AG08396 (cell line): ENCODE measurements at regions not wholly inside any gene's neighbourhood (a gene's known extent, or its start where the extent isn't known, plus 50 kb on each side); places are given as distances from the start of the nearest gene placed in this dataset.
"Not testable (repeated sequence)": the region's sequence is repeated elsewhere in the genome, so short reads cannot be mapped to it uniquely, and the experiment has no call there.

Experiments used
- DNase-seq: peaks from one replicate; pipeline ENCODE4 v3.0.0; 2012; ENCODE audit warnings: low spot score, mixed read lengths

GRCh38 chr5:97936231-97936630 lies 753.2 kb upstream of the RIOK2 start:
- DNase-seq: no peak

GRCh38 chr5:97937846-97938245 lies 754.8 kb upstream of the RIOK2 start:
- DNase-seq: no peak

GRCh38 chr5:97943036-97943435 lies 760.0 kb upstream of the RIOK2 start:
- no peak for DNase-seq

GRCh38 chr5:97951139-97951538 lies 768.1 kb upstream of the RIOK2 start:
- no peak for DNase-seq

GRCh38 chr5:97955450-97955849 lies 772.4 kb upstream of the RIOK2 start:
- no peak for DNase-seq

GRCh38 chr5:97967292-97967691 lies 784.2 kb upstream of the RIOK2 start:
- DNase-seq: no peak

GRCh38 chr5:97968346-97968745 lies 785.3 kb upstream of the RIOK2 start:
- no peak for DNase-seq

GRCh38 chr5:97979740-97980139 lies 793.7 kb upstream of the RGMB start:
- DNase-seq: peak; percentile 9

GRCh38 chr5:97980291-97980690 lies 793.2 kb upstream of the RGMB start:
- DNase-seq: no peak

- DNase-seq: peak; percentile 9
Observed at GRCh38 chr5:97986069-97986468, 787.4 kb upstream of the RGMB start.

- no peak for DNase-seq
Observed at GRCh38 chr5:97991236-97991635, 782.2 kb upstream of the RGMB start.

GRCh38 chr5:97998941-97999340 lies 774.5 kb upstream of the RGMB start:
- DNase-seq: no peak

GRCh38 chr5:98004463-98004862 lies 769.0 kb upstream of the RGMB start:
- DNase-seq: no peak

- DNase-seq: no peak
Observed at GRCh38 chr5:98016771-98017170, 756.7 kb upstream of the RGMB start.

GRCh38 chr5:98030273-98030672 lies 743.2 kb upstream of the RGMB start:
- DNase-seq: not testable (repeated sequence)

- not testable (repeated sequence) for DNase-seq
Observed at GRCh38 chr5:98031036-98031435, 742.4 kb upstream of the RGMB start.

- no peak for DNase-seq
Observed at GRCh38 chr5:98031496-98031895, 742.0 kb upstream of the RGMB start.

GRCh38 chr5:98031926-98032325 lies 741.5 kb upstream of the RGMB start:
- no peak for DNase-seq

- DNase-seq: no peak
Observed at GRCh38 chr5:98041661-98042060, 731.8 kb upstream of the RGMB start.

- DNase-seq: no peak
Observed at GRCh38 chr5:98042521-98042920, 730.9 kb upstream of the RGMB start.

- no peak for DNase-seq
Observed at GRCh38 chr5:98042961-98043360, 730.5 kb upstream of the RGMB start.

- DNase-seq: no peak
Observed at GRCh38 chr5:98050583-98050982, 722.9 kb upstream of the RGMB start.

- DNase-seq: no peak
Observed at GRCh38 chr5:98053170-98053569, 720.3 kb upstream of the RGMB start.

GRCh38 chr5:98060148-98060547 lies 713.3 kb upstream of the RGMB start:
- no peak for DNase-seq

- DNase-seq: no peak
Observed at GRCh38 chr5:98064118-98064685, 709.3 kb upstream of the RGMB start.
